H9 (cell line): ENCODE measurements at regions not wholly inside any gene's neighbourhood (a gene's known extent, or its start where the extent isn't known, plus 50 kb on each side); places are given as distances from the start of the nearest gene placed in this dataset.

Experiments
- DNase-seq: peaks from one replicate; pipeline ENCODE4 v3.0.0-alpha.2; 2017
- H2AFZ ChIP-seq: one replicate; pipeline ENCODE4 v1.6.1; 2013; ENCODE audit warnings: mild to moderate bottlenecking, low read length, control low read depth, moderate library complexity
- H2AK5ac ChIP-seq: 2 replicates; pipeline ENCODE4 v1.6.1; 2013; ENCODE audit warnings: low read length, control low read depth, mixed read lengths; ENCODE audit not compliant: insufficient read length
- H2BK120ac ChIP-seq: one replicate; pipeline ENCODE4 v1.6.1; 2013; ENCODE audit warnings: low read depth, mild to moderate bottlenecking, low read length, control low read depth, inconsistent platforms; ENCODE audit not compliant: poor library complexity, severe bottlenecking
- H2BK12ac ChIP-seq: 2 replicates; pipeline ENCODE4 v1.6.1; 2013; ENCODE audit warnings: low read length, control low read depth, mixed read lengths, low read depth; ENCODE audit not compliant: insufficient read length
- H2BK15ac ChIP-seq: 2 replicates; pipeline ENCODE4 v1.6.1; 2013; ENCODE audit warnings: low read depth, low read length, control low read depth
- H2BK20ac ChIP-seq: one replicate; pipeline ENCODE4 v1.6.1; 2013; ENCODE audit warnings: low read depth, mild to moderate bottlenecking, low read length, control low read depth, inconsistent platforms; ENCODE audit not compliant: poor library complexity, severe bottlenecking
- H2BK5ac ChIP-seq: 2 replicates; pipeline ENCODE4 v1.6.1; 2013; ENCODE audit warnings: low read length, control low read depth, mixed read lengths; ENCODE audit not compliant: insufficient read length
- H3K14ac ChIP-seq: 2 replicates; pipeline ENCODE4 v1.6.1; 2013; ENCODE audit warnings: low read length, control low read depth; ENCODE audit not compliant: insufficient read depth
- H3K18ac ChIP-seq: 2 replicates; pipeline ENCODE4 v1.6.1; 2013; ENCODE audit warnings: low read depth, mild to moderate bottlenecking, mixed read lengths, low read length, control low read depth; ENCODE audit not compliant: insufficient read length
- H3K23ac ChIP-seq: 2 replicates; pipeline ENCODE4 v1.6.1; 2013; ENCODE audit warnings: low read length, control low read depth, mixed read lengths, low read depth; ENCODE audit not compliant: insufficient read length
- H3K23me2 ChIP-seq: 2 replicates; pipeline ENCODE4 v1.6.1; 2013; ENCODE audit warnings: low read depth, mild to moderate bottlenecking, mixed read lengths, low read length, control low read depth; ENCODE audit not compliant: insufficient read length, poor library complexity, severe bottlenecking
- H3K27ac ChIP-seq: 2 replicates; pipeline ENCODE4 v1.5.1; 2013; ENCODE audit warnings: low read length, control low read depth, mixed read lengths, low read depth; ENCODE audit not compliant: insufficient read length
- H3K27me3 ChIP-seq: 2 replicates; pipeline ENCODE4 v1.6.1; 2013; ENCODE audit warnings: low read length, control low read depth, inconsistent platforms; ENCODE audit not compliant: insufficient read depth
- H3K4ac ChIP-seq: 2 replicates; pipeline ENCODE4 v1.6.1; 2013; ENCODE audit warnings: low read depth, mild to moderate bottlenecking, control low read depth, inconsistent platforms, low read length, moderate library complexity
- H3K4me1 ChIP-seq: 2 replicates; pipeline ENCODE4 v1.6.1; 2013; ENCODE audit warnings: low read length, control low read depth, inconsistent platforms; ENCODE audit not compliant: insufficient read depth
- H3K4me2 ChIP-seq: 2 replicates; pipeline ENCODE4 v1.6.1; 2013; ENCODE audit warnings: low read length, control low read depth, mixed read lengths; ENCODE audit not compliant: insufficient read length, insufficient read depth
- H3K56ac ChIP-seq: 2 replicates; pipeline ENCODE4 v1.6.1; 2013; ENCODE audit warnings: low read depth, mild to moderate bottlenecking, mixed read lengths, low read length, control low read depth; ENCODE audit not compliant: insufficient read length
- H3K79me1 ChIP-seq: 2 replicates; pipeline ENCODE4 v1.6.1; 2013; ENCODE audit warnings: low read depth, mild to moderate bottlenecking, moderate library complexity, low read length, control low read depth, inconsistent platforms; ENCODE audit not compliant: insufficient read depth, poor library complexity, severe bottlenecking
- H3K79me2 ChIP-seq: 2 replicates; pipeline ENCODE4 v1.6.1; 2013; ENCODE audit warnings: low read length, control low read depth, inconsistent platforms; ENCODE audit not compliant: insufficient read depth
- H3K9ac ChIP-seq: 2 replicates; pipeline ENCODE4 v1.6.1; 2013; ENCODE audit warnings: low read length, control low read depth, mixed read lengths; ENCODE audit not compliant: insufficient read length; ENCODE audit errors: extremely low read depth
- H3K9me3 ChIP-seq: one replicate; pipeline ENCODE4 v1.6.1; 2013; ENCODE audit warnings: low read depth, low read length, inconsistent platforms; ENCODE audit not compliant: control insufficient read depth
- H3T11ph ChIP-seq: one replicate; pipeline ENCODE4 v1.6.1; 2013; ENCODE audit warnings: mild to moderate bottlenecking, low read length, control low read depth, inconsistent platforms
- H4K20me1 ChIP-seq: one replicate; pipeline ENCODE4 v1.6.1; 2013; ENCODE audit not compliant: control insufficient read depth, insufficient read length, insufficient read depth
- H4K5ac ChIP-seq: 2 replicates; pipeline ENCODE4 v1.6.1; 2013; ENCODE audit warnings: low read depth, mild to moderate bottlenecking, mixed read lengths, low read length, control low read depth; ENCODE audit not compliant: insufficient read length
- H4K8ac ChIP-seq: replicated peaks from 2 replicates; pipeline ENCODE4 v1.6.1; 2013; ENCODE audit warnings: low read length, control low read depth, mixed read lengths, low read depth; ENCODE audit not compliant: insufficient read length
- H4K91ac ChIP-seq: 2 replicates; pipeline ENCODE4 v1.6.1; 2013; ENCODE audit warnings: low read depth, mild to moderate bottlenecking, moderate library complexity, mixed read lengths, low read length, control low read depth; ENCODE audit not compliant: insufficient read length
- H3K27ac Mint-ChIP-seq, 3 experiments: 2 replicates in 2 of 3; 3 replicates in 1 of 3; pipeline ENCODE4 v1.8.0; 2020 to 2021; ENCODE audit warnings: mixed read lengths in 3 of 3, mild to moderate bottlenecking in 1 of 3, moderate library complexity in 1 of 3
- H3K27me3 Mint-ChIP-seq: 2 replicates; pipeline ENCODE4 v1.8.0; 2021; ENCODE audit warnings: low read depth, mild to moderate bottlenecking, moderate library complexity, mixed read lengths
- H3K36me3 Mint-ChIP-seq, 3 experiments: 2 replicates in 2 of 3; 3 replicates in 1 of 3; pipeline ENCODE4 v1.8.0; 2020 to 2021; ENCODE audit warnings: low read depth in 3 of 3, mixed read lengths in 3 of 3; ENCODE audit not compliant: insufficient read depth in 1 of 3
- H3K4me1 Mint-ChIP-seq, 2 experiments: 2 replicates each; pipeline ENCODE4 v1.8.0; 2020; ENCODE audit warnings: mixed read lengths in 2 of 2
- H3K4me3 Mint-ChIP-seq, 2 experiments: 2 replicates in 1 of 2; 3 replicates in 1 of 2; pipeline ENCODE4 v1.8.0; 2020 to 2021; ENCODE audit warnings: mild to moderate bottlenecking in 2 of 2, mixed read lengths in 2 of 2, moderate library complexity in 1 of 2
- H3K9me3 Mint-ChIP-seq, 2 experiments: 2 replicates in 1 of 2; 3 replicates in 1 of 2; pipeline ENCODE4 v1.8.0; 2020; ENCODE audit warnings: mild to moderate bottlenecking in 2 of 2, mixed read lengths in 2 of 2, moderate library complexity in 1 of 2
- CTCF ChIP-seq: fragments of 200-600 bp; sonication (generic); conservative IDR thresholded peaks from 3 replicates; pipeline ENCODE4 v1.8.0; 2021; ENCODE audit warnings: antibody characterized with exemption, mild to moderate bottlenecking
- WGBS: extraction: QIAGEN DNeasy Blood & Tissue Kit; methylation state at CpG from one replicate; pipeline ENCODE4 v1.1.7; 2013; ENCODE audit warnings: missing lambda C conversion rate, low lambda C conversion rate, mixed read lengths; ENCODE audit not compliant: insufficient read length; ENCODE audit errors: extremely low coverage; 5-methylcytosine and 5-hydroxymethylcytosine counted together

- no peaks in the 10 kb centered on the region for H3K23me2 ChIP-seq
- no peak overlapping the region for H3T11ph ChIP-seq
- no peak overlapping the region for H4K5ac ChIP-seq
- DNase-seq = no peak
- no peak for TF ChIP-seq CTCF
- H3K4me1 Mint-ChIP-seq = 0 out of 4 replicates have a peak, but pooled peaks cover 0 to 2% of the 10 kb centered on the region in 2 experiments
- H3K56ac ChIP-seq = no peak overlapping the region
- H3K79me1 ChIP-seq = no peaks in the 10 kb centered on the region
- no peak overlapping the region for H3K4me3 Mint-ChIP-seq
- no peak overlapping the region for H3K18ac ChIP-seq
- no peak overlapping the region for H3K4ac ChIP-seq
- no peak overlapping the region for H2AK5ac ChIP-seq
- H3K27ac Mint-ChIP-seq = no peak overlapping the region
- no peak overlapping the region for H2BK20ac ChIP-seq
- H3K14ac ChIP-seq = no peak overlapping the region
- no peak overlapping the region for H2AFZ ChIP-seq
- no peak overlapping the region for H2BK15ac ChIP-seq
- H3K79me2 ChIP-seq = no peaks in the 10 kb centered on the region
- H2BK12ac ChIP-seq = no peak overlapping the region
- H3K27ac ChIP-seq = no peak overlapping the region
- H4K8ac ChIP-seq = no peak overlapping the region
- no peaks in the 10 kb centered on the region for H4K20me1 ChIP-seq
- H3K36me3 Mint-ChIP-seq = no peaks in the 10 kb centered on the region; a peak in 1 of 7 replicates
- H3K4me1 ChIP-seq = no peaks in the 10 kb centered on the region
- no peak overlapping the region for H2BK120ac ChIP-seq
- H3K27me3 ChIP-seq = no peaks in the 10 kb centered on the region
- H3K9me3 ChIP-seq = no peaks in the 10 kb centered on the region
- H2BK5ac ChIP-seq = no peak overlapping the region
- H3K4me2 ChIP-seq = no peak overlapping the region
- no peak overlapping the region for H4K91ac ChIP-seq
- H3K23ac ChIP-seq = no peak overlapping the region
- H3K9ac ChIP-seq = no peak overlapping the region
- peaks cover 4 to 7% of the 10 kb centered on the region in 2 experiments; a peak in 4 of 5 replicates for H3K9me3 Mint-ChIP-seq
- H3K27me3 Mint-ChIP-seq = no peaks in the 10 kb centered on the region; the same call in 1 of the 2 replicates
- WGBS = no CpG with 5 or more reads among the region's 2 CpGs
Measured at GRCh38 chr10:8246548-8246947, 192.1 kb downstream of the GATA3 start.
